Myocyte (in vitro differentiated cells): ENCODE measurements at regions not wholly inside any gene's neighbourhood (a gene's known extent, or its start where the extent isn't known, plus 50 kb on each side); places are given as distances from the start of the nearest gene placed in this dataset.

Source experiments
- DNase-seq: peaks from one replicate; pipeline ENCODE4 v3.0.0-alpha.2; 2012; ENCODE audit warnings: low read depth

- no peak for DNase-seq
Observed at GRCh38 chr20:60882836-60883235, 369.2 kb upstream of the CDH4 start.

DNA sequence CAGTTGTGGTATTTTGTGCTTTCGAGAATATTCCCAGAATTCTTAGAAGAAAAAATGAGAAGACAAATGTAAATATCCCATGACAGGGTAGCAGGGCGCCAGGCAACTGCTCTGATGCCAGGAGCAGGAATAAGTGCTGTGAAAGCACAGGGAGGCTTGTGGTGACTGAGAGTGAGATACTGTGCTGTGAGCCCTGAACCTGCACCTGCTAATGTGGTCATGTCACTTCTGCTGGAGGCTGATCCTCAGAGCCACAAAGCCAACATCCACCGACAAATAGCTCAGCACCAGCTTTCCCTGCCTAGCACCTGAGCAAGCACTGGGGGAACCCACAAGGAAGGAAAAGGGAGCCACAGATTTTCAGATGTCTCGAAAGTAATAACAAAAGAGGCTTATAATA is 368.6 kb upstream of the CDH4 start:
- peak; percentile 1 for DNase-seq

- no peak for DNase-seq
Observed at GRCh38 chr20:60884277-60884676, 367.8 kb upstream of the CDH4 start.

DNA sequence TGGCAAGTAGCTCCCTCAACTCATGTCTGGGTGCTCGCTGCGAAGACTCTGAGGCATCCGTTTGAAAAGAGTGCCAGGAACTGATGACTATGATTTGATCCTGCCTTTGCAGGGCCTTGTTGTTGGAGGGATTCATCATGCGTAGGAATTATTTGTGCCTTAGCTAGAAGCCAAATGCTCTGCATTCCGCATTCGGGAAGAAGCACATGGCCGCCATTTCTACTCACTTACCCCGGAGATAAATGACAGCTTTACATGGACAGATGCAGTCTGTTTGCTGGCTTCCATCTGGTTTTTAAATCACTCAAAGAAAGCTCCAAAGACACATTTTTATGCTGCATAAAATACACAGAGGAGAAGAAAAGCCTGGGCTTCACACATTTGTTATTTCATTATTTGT is 363.3 kb upstream of the CDH4 start:
- DNase-seq, result no peak

GRCh38 chr20:60892095-60892813 is 359.8 kb upstream of the CDH4 start:
- DNase-seq, result no peak

- no peak for DNase-seq
Observed at GRCh38 chr20:60894091-60894490, 358.0 kb upstream of the CDH4 start.

GRCh38 chr20:60895363-60896079 is 356.5 kb upstream of the CDH4 start:
- DNase-seq, result no peak

DNA sequence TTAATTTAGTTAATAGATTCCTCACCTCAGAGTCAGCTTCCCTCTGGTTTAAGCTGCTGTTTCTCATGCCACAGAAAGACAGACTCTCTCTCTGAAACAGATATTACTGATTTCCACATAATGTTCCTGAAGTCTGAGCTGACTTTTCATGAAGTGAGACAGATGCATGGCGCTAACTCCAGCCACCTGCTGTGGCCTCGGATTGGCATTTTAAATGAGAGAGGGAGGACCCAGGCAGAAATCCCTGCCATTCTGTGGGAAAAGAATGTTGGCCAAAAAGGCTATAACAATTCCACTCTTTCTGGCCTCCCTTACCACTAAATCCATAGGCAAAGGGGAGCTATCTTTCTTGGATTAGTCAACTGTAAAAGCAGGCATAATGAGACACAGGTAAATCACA is 354.1 kb upstream of the CDH4 start:
- DNase-seq, result no peak

GRCh38 chr20:60899320-60899719 is 352.7 kb upstream of the CDH4 start:
- DNase-seq, result no peak

- no peak for DNase-seq
Observed at GRCh38 chr20:60900618-60901017, 351.4 kb upstream of the CDH4 start.

- no peak for DNase-seq
Observed at GRCh38 chr20:60901831-60902230, 350.2 kb upstream of the CDH4 start.

DNA sequence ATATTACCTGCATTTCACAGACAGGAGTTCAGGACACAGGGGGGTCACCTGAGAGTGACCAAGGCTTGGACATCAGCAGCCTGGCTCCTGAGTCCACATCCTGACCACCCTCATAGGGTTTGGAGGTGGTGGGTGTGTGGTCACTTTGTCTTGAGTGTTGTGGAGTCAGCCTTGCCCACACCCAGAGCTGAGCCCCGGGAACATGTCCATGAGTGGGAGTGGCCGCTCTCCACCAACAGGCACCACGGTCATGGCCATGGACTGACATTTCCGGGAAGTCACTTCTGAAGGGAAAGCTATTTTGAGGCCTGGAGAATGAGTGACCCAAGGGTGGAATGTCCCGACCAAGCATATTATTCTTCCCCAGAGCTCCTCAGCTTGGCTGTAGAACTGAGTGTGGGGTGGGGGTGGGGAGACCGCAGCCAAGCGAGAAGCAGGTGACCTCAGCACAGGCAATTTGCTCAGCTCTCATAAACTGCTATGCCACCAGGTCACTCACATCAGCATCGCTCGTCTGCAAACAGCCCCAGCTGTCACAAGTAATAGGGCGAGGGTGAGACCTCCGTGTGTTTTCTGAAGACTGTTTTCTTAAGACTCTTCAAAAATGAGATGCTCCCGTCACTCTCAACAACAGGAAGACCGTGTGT is 348.6 kb upstream of the CDH4 start:
- no peak for DNase-seq

DNA sequence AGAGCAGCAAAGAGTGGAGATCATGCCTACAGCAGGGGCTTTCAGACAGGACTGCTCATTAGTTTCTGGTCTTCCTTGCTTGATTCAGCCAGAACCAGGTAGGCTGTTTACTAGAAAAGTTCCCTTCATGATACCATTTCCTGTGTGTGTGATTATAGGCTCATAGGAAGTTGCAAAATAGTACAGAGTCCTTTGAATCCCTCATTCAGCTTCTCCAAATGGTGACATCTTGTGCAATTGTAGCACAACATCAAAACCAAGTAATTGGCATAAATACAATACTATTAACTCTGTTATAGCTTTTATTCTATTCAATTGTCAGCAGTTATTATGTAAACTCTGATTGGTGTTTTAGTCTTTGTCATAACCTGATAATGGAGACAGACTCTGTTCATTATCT is 347.3 kb upstream of the CDH4 start:
- DNase-seq, result no peak

DNA sequence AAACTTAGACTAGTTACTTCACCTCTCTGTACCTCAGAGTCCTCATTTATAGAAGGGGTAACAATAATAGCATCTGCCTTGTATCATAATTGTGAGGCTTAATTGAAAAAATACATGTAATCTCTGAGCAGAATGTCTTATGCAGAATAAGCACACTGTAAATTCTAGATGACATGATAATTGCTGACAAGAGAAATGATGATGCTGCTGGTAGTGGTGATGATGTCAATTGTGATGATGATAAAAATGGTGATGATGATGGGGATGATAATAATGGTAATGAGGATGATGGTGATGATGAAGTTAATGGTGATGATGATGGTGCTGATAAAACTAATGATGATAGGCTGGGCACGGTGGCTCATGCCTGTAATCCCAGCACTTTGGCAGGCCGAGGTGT is 346.1 kb upstream of the CDH4 start:
- no peak for DNase-seq

DNA sequence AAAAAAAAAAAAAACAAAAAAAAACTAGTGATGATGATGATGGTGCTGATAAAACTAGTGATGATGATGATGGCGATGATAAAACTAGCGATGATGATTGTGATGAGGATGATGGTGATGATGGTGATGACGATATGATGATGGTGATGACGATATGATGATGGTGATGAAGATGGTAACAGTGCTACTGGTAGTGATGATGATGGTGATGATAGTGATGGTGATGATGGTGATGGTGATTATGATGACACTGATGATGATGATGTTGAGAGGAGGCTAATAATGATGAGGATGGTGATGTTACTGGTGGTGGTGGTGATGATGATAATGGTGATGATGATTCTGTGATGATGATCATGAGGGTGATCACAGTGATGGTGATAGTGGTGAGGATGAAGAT is 345.5 kb upstream of the CDH4 start:
- no peak for DNase-seq

DNA sequence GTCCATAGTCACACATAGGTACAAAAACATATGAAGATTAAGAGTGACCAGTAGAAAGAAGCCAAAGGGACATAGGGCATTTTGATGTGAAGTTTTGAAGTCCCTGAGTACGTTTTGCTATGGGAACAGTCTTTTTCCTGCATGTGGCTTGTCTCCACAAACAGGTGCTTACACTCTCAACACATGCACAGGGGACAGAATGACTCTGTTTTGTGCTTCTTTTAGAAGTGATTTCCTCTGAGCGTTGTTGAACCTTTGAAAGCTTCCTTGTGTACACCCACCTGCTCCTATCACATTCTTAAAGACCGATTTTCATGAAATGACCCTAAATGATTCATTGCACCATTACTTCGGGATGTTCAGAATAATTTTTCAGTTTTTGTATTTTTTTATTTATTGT is 338.8 kb upstream of the CDH4 start:
- no peak for DNase-seq

DNA sequence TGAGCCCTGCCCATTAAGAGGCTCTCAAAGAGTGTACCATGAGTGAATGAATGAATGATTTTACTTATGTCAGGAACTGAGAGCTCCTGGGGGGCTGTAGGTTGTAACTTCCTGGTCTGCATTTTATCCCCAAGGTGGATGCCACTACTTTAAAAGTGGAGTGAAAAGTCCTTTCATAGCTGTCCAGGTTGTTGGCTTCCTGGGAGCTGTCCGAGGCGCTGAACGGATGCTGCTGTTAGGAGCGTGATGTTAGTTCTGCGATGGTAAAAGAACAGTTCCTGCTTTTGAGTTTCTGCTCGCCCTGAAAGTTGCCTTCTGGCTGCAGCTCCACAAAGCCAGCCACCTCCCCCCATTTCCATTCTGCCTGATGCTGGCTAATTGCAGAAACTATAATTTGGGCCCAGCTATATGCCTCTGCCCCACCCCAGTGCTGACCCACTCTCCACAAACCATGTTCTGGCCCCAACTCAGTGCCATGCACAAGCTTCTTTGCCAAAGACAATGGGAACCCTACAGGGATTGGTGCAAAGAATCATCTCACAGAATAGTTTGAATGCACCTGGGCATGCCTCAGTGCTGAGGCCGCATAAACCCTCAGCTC is 330.9 kb upstream of the CDH4 start:
- DNase-seq, result peak; percentile 10

DNA sequence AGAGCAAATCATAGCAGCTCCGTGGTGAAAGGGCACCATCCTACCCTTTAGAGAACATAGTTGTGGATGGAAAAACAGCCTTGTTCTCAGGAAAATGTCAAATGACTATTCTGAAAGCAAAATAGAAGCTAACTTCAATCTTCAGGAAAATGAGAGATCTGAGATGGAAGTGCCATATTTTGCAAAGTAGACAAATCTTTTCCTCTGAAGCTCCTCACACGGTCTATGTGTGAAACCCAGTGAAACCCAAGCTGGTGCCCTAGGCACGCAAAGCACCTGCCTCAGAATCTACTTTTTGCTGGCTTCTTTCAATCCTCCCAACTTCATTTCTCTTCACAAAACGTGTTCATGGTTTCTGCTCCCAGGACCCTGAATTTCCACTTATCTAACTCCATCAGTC is 325.2 kb upstream of the CDH4 start:
- no peak for DNase-seq

- DNase-seq, result no peak
Observed at GRCh38 chr20:60928341-60928740, 323.7 kb upstream of the CDH4 start.

DNA sequence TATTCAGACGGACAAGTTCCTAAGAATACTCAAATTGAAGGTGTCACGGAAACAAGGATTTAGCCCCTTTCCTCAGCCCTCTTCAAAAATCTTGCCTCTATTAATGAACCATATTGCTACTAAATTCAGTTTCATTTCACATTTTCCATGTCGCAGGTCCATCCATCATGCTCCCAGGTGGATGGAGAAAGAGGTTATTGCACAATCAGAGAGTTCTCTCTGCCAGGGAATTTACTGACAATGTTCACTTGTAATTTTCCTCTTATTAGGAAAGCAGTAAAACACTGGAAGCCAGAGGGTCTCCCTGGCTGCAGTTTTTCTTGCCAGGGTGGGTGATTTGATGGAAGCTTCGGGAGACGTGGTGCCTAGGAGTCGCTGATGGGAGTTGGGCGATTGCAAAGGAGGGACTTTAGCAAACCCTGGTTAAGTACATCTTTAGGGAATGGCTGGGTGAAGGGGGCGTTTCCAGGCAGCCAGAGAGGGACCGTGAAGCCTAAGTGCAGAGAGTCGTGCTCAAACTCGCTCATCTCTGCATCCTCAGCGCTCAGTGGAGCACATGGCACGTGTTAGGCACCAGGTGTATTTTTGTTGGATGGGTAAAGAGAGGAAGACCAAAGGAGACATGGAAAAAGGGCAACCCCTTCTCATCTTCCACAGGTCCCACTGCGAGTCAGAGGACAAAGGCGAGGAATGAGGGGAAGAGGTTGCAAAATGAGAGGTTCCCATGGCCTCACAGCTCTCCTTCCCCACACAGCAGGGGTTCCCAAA is 321.9 kb upstream of the CDH4 start:
- no peak for DNase-seq

DNA sequence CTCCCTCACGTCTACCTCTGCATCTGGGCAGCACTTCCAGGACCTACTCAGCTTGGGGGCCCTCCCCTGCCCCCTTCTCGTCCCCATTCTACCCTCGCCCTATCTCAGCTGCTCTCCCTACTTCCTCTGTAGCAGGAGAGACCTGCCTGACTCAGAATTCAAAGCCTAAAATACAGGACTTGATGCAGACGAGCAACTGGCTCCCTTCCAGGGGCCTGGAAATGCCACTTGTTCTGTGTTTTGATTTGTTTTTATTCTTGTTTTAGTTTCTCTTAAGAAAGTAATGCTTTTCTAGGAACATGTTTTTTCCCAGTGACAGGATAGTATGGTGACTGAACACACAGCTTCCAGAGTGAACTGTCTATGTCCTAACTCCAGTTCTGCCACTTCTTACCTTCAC is 320.4 kb upstream of the CDH4 start:
- no peak for DNase-seq

- DNase-seq, result no peak
Observed at GRCh38 chr20:60934724-60935123, 317.3 kb upstream of the CDH4 start.
